ENCODE measurements at regions not wholly inside any gene's neighbourhood (a gene's known extent, or its start where the extent isn't known, plus 50 kb on each side); places are given as distances from the start of the nearest gene placed in this dataset.

DNA sequence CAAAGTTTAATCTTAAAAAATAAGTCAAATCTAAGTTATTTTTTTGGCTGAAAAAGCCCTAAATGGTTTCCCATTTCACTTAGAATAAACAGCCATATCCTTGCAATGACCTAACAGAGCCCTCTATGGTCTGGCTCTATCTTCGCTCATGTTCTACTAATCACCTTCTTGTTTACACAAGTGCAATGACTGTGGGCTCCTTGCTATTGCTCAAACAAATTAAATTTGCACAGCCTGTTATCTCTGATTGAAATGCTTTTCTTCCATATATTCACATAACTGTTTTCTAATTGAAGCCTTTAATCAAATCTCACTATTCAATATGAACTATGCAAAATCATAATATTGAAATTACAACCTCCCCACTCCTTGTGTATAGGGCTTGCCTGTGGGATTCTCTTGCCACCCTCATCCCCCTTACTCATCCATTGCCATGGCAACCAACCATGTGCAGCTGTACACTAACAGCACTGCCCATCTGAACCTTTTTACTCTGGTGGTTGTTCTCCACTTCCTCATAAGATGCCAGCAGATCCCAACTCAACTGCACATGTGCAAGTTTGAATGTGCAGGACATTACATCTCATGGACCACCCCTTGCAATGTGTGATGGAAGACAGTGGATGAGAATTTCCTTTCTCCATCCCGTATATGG is 1083.2 kb downstream of the SOCS6 start:
- no peak for TF ChIP-seq POLR2A (IDR thresholded peaks at IDR 0.05)
- TF ChIP-seq, protein P1, sequence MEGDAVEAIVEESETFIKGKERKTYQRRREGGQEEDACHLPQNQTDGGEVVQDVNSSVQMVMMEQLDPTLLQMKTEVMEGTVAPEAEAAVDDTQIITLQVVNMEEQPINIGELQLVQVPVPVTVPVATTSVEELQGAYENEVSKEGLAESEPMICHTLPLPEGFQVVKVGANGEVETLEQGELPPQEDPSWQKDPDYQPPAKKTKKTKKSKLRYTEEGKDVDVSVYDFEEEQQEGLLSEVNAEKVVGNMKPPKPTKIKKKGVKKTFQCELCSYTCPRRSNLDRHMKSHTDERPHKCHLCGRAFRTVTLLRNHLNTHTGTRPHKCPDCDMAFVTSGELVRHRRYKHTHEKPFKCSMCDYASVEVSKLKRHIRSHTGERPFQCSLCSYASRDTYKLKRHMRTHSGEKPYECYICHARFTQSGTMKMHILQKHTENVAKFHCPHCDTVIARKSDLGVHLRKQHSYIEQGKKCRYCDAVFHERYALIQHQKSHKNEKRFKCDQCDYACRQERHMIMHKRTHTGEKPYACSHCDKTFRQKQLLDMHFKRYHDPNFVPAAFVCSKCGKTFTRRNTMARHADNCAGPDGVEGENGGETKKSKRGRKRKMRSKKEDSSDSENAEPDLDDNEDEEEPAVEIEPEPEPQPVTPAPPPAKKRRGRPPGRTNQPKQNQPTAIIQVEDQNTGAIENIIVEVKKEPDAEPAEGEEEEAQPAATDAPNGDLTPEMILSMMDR (IDR thresholded peaks at IDR 0.05) = no peak
